DND-41 (cell line): ENCODE measurements at regions not wholly inside any gene's neighbourhood (a gene's known extent, or its start where the extent isn't known, plus 50 kb on each side); places are given as distances from the start of the nearest gene placed in this dataset.

Source experiments
- ATAC-seq: fragments of 200-7000 bp; cut with Tn5 transposase; 3 replicates; pipeline ENCODE4 v1.9.1; 2021; ENCODE audit warnings: low read depth; ENCODE audit not compliant: insufficient read depth
- DNase-seq: peaks from one replicate; pipeline ENCODE4 v3.0.0-alpha.2; 2020
- H2AFZ ChIP-seq: 2 replicates; pipeline ENCODE4 v1.6.0; 2012; ENCODE audit warnings: low read depth, low read length
- H3K27ac ChIP-seq: 2 replicates; pipeline ENCODE4 v1.5.1; 2012; ENCODE audit warnings: low read length, inconsistent platforms
- H3K27me3 ChIP-seq: fragments of 200-600 bp; sonication (generic); 2 replicates; pipeline ENCODE4 v1.6.0; 2012; ENCODE audit warnings: low read length, mild to moderate bottlenecking, inconsistent platforms; ENCODE audit not compliant: insufficient read depth, poor library complexity
- H3K36me3 ChIP-seq: 2 replicates; pipeline ENCODE4 v1.5.1; 2012; ENCODE audit warnings: low read length, inconsistent platforms; ENCODE audit not compliant: insufficient read depth
- H3K4me1 ChIP-seq: 2 replicates; pipeline ENCODE4 v1.5.1; 2012; ENCODE audit warnings: mild to moderate bottlenecking, low read length; ENCODE audit not compliant: insufficient read depth
- H3K4me2 ChIP-seq: 2 replicates; pipeline ENCODE4 v1.6.0; 2012; ENCODE audit warnings: mild to moderate bottlenecking, moderate library complexity, low read length, inconsistent platforms; ENCODE audit not compliant: insufficient read depth
- H3K4me3 ChIP-seq, 2 experiments: fragments of 200-600 bp in 1 of 2; shearing (Covaris generic) in 1 of 2; 2 replicates each; pipeline ENCODE4 v1.5.1; 2012 to 2016; ENCODE audit warnings: inconsistent platforms in 2 of 2, low read length in 2 of 2, mild to moderate bottlenecking in 2 of 2, low read depth in 1 of 2, moderate library complexity in 1 of 2
- H3K79me2 ChIP-seq: 2 replicates; pipeline ENCODE4 v1.6.0; 2012; ENCODE audit warnings: low read length, inconsistent platforms; ENCODE audit not compliant: insufficient read depth
- H3K9ac ChIP-seq: 2 replicates; pipeline ENCODE4 v1.6.0; 2012; ENCODE audit warnings: low read depth, mild to moderate bottlenecking, inconsistent platforms, low read length, moderate library complexity
- H3K9me3 ChIP-seq: 2 replicates; pipeline ENCODE4 v1.5.1; 2012; ENCODE audit warnings: low read length, moderate library complexity, mild to moderate bottlenecking, inconsistent platforms; ENCODE audit not compliant: insufficient read depth, severe bottlenecking
- H4K20me1 ChIP-seq: 2 replicates; pipeline ENCODE4 v1.6.0; 2012; ENCODE audit warnings: low read length; ENCODE audit not compliant: insufficient read depth
- EZH2 ChIP-seq: IDR thresholded peaks from 3 replicates; pipeline ENCODE4 v1.6.1; 2012; ENCODE audit warnings: borderline replicate concordance, low read depth, mild to moderate bottlenecking, moderate library complexity, low read length, inconsistent platforms; ENCODE audit not compliant: severe bottlenecking
- TF ChIP-seq, protein P1 (sequence below): IDR thresholded peaks from 2 replicates; pipeline ENCODE4 v1.5.1; 2012; ENCODE audit warnings: borderline replicate concordance, low read length, moderate library complexity, mild to moderate bottlenecking; ENCODE audit not compliant: poor library complexity, severe bottlenecking; ENCODE audit errors: extremely low read depth

DNA sequence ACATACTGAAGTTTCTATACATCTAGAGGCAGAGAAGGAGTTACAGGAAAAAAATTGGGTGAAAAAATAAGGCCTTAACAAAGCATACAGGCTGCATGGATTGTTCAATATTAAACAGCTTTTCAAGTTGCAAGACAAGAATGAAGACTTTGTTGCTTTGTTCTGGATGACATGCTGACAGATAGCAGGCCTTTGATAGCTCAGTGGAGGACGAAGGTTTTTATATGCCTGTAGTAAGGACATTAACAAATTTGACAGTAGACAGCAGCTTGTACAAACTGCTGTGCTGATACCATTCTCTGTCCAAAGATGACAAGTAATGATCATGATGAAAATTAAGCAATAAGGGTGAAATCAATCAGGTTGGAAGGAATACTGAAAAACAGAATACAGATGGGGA, 309.9 kb downstream of the NKX6-1 start:
- Histone ChIP-seq H3K79me2 (no peaks in the 10 kb centered on the region), H3K4me1 (no peaks in the 10 kb centered on the region), H3K4me2 (no peak overlapping the region), H4K20me1 (no peaks in the 10 kb centered on the region), H3K36me3 (no peaks in the 10 kb centered on the region), H2AFZ (no peak overlapping the region), H3K4me3 (no peak overlapping the region), H3K27me3 (no peaks in the 10 kb centered on the region), H3K27ac (no peak overlapping the region), H3K9me3 (no peaks in the 10 kb centered on the region), H3K9ac (no peak overlapping the region)
- TF ChIP-seq EZH2 = no peak
- TF ChIP-seq, protein P1, sequence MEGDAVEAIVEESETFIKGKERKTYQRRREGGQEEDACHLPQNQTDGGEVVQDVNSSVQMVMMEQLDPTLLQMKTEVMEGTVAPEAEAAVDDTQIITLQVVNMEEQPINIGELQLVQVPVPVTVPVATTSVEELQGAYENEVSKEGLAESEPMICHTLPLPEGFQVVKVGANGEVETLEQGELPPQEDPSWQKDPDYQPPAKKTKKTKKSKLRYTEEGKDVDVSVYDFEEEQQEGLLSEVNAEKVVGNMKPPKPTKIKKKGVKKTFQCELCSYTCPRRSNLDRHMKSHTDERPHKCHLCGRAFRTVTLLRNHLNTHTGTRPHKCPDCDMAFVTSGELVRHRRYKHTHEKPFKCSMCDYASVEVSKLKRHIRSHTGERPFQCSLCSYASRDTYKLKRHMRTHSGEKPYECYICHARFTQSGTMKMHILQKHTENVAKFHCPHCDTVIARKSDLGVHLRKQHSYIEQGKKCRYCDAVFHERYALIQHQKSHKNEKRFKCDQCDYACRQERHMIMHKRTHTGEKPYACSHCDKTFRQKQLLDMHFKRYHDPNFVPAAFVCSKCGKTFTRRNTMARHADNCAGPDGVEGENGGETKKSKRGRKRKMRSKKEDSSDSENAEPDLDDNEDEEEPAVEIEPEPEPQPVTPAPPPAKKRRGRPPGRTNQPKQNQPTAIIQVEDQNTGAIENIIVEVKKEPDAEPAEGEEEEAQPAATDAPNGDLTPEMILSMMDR = no peak
- no peak for DNase-seq
- no peak for ATAC-seq

DNA sequence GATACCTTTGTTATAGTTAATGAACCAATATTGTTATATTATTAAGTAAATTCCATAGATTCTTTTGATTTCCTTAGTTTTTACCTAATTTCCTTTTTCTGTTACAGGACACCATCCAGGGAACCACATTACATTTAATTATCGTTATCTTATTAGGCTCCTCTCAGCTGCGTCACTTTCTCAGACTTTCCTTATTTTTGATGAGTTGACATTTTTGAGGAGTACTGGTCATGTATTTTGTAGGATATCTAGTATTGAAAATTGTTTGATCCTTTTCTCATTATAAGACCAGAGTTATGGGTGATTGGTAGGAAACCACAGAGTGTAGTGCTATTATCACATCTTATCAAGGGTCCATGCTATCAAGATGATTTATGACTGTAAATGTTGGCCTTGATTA, 319.7 kb downstream of the NKX6-1 start:
- no peak overlapping the region for H3K9ac ChIP-seq

GRCh38 chr4:84177831-84178542, 321.1 kb downstream of the NKX6-1 start:
- H3K4me3 ChIP-seq = no peak overlapping the region
- DNase-seq (no peak), ATAC-seq (no peak)
- H3K79me2 ChIP-seq = no peaks in the 10 kb centered on the region
- H2AFZ ChIP-seq = no peak overlapping the region
- H3K27me3 ChIP-seq = no peaks in the 10 kb centered on the region
- no peak for TF ChIP-seq EZH2
- TF ChIP-seq, protein P1 = no peak
- H4K20me1 ChIP-seq = no peaks in the 10 kb centered on the region
- H3K36me3 ChIP-seq = no peaks in the 10 kb centered on the region
- H3K9ac ChIP-seq = no peak overlapping the region
- H3K27ac ChIP-seq = no peak overlapping the region
- H3K9me3 ChIP-seq = no peaks in the 10 kb centered on the region
- H3K4me1 ChIP-seq = no peaks in the 10 kb centered on the region
- no peak overlapping the region for H3K4me2 ChIP-seq

More for the DNA sequence above, 319.7 kb downstream of the NKX6-1 start:
- Histone ChIP-seq H3K9me3 (no peaks in the 10 kb centered on the region), H3K36me3 (no peaks in the 10 kb centered on the region), H3K4me1 (no peaks in the 10 kb centered on the region), H3K27ac (no peak overlapping the region), H3K27me3 (no peaks in the 10 kb centered on the region), H3K79me2 (no peaks in the 10 kb centered on the region), H4K20me1 (no peaks in the 10 kb centered on the region), H3K4me3 (no peak overlapping the region), H2AFZ (no peak overlapping the region), H3K4me2 (no peak overlapping the region)
- ATAC-seq = no peak
- no peak for DNase-seq
- no peak for TF ChIP-seq EZH2
- TF ChIP-seq, protein P1 = no peak

DNA sequence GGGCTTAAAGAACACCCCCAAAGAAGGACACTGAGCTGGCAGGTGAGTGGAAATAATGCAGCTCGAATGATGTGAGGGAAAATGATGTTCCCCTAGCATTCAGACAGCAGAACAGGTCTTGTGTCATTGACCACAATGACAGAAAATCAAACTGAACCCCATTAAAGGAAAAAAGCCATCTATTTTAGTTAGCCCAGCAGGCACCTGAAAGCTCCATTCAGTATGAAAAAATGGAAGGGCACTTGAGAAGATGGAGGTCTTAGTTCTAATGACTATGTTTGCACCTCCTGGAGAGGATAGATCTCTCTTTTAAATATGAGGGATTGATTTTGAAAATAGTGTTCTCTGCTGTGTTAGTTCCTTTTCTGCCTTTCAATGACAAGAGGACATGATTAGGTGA, 323.1 kb downstream of the NKX6-1 start:
- no peak overlapping the region for H3K9ac ChIP-seq
- H3K27me3 ChIP-seq = no peaks in the 10 kb centered on the region
- no peaks in the 10 kb centered on the region for H3K79me2 ChIP-seq
- no peak for DNase-seq
- H3K36me3 ChIP-seq = no peaks in the 10 kb centered on the region
- TF ChIP-seq, protein P1 = no peak
- TF ChIP-seq EZH2 = no peak
- no peaks in the 10 kb centered on the region for H4K20me1 ChIP-seq
- H3K27ac ChIP-seq = no peak overlapping the region
- ATAC-seq = no peak
- no peak overlapping the region for H2AFZ ChIP-seq
- H3K4me3 ChIP-seq = no peak overlapping the region
- no peak overlapping the region for H3K4me2 ChIP-seq
- no peaks in the 10 kb centered on the region for H3K4me1 ChIP-seq
- H3K9me3 ChIP-seq = no peaks in the 10 kb centered on the region
